ENCODE measurements at regions not wholly inside any gene's neighbourhood (a gene's known extent, or its start where the extent isn't known, plus 50 kb on each side); places are given as distances from the start of the nearest gene placed in this dataset.
"Not testable (repeated sequence)": the region's sequence is repeated elsewhere in the genome, so short reads cannot be mapped to it uniquely, and the experiment has no call there.

DNA sequence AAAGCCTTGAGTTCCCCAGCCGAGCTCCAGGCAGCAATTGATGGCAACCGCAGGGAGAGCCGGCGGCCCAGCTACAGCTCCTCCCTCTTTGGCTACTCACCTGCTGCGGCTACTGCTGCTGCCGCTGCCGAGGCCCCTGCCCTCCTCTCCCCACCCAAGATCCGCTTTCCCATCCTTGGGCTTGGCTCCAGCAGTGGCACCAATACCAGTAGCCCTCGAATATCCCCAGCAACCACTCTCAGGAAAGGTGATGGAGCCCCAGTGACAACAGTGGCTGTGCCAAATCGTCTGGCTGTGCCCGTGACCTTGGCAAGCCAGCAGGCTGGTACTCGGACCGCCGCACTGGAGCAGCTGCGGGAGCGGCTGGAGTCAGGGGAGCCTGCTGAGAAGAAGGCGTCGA lies 298.0 kb upstream of the ADGRL2 start:
- DNase-seq (ENCODE audit: low spot score in 2 of 2); H3K27ac Mint-ChIP-seq; ATAC-seq; H3K36me3 Mint-ChIP-seq; H3K9me3 Mint-ChIP-seq: not testable (repeated sequence)

DNA sequence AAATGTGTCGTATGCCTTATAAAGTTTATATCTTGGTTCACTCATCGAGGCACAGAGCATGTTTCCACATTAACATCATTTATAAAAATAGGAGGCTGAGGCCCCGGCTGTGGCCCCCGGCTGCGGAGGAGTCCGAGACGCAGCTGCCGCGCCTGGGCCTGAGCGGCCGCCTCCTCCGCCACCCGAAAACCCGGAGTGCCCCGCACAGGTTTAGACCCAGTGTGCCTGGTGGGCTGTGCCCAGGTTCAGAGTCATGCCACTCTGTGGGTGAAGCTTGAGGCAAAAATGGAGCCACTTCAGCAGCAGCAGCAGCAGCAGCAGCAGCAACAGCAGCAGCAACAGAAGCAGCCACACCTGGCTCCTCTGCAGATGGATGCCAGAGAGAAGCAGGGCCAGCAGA lies 299.2 kb upstream of the ADGRL2 start:
- peak; percentile 36 to 38 for ATAC-seq
- H3K9me3 Mint-ChIP-seq; DNase-seq (ENCODE audit: low spot score in 2 of 2); H3K27ac Mint-ChIP-seq; H3K36me3 Mint-ChIP-seq: not testable (repeated sequence)

DNA sequence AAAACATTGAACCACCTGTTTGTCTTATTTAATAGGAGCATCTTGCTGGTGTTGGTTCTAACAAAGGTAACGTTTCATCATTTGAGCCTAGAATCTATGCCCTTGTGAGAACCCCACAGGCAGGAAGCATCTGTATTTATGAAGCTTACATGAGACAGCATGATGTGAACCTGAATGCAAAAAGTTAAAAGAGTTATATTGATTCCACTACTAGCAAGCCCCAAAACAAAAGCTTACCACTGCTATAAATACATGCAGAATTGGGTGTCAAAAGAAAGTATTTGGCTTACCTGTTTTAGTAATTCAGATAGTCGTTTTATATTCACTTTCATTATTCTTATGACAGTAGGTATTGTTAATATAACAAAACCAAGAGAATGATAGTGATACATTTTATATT lies 301.2 kb upstream of the ADGRL2 start:
- Mint-ChIP-seq H3K36me3 (no peaks in the 10 kb centered on the region), H3K27ac (no peak overlapping the region), H3K9me3 (peaks cover 0 to 2% of the 10 kb centered on the region in 2 donors)
- no peak for ATAC-seq
- DNase-seq (ENCODE audit: low spot score in 2 of 2) = no peak

DNA sequence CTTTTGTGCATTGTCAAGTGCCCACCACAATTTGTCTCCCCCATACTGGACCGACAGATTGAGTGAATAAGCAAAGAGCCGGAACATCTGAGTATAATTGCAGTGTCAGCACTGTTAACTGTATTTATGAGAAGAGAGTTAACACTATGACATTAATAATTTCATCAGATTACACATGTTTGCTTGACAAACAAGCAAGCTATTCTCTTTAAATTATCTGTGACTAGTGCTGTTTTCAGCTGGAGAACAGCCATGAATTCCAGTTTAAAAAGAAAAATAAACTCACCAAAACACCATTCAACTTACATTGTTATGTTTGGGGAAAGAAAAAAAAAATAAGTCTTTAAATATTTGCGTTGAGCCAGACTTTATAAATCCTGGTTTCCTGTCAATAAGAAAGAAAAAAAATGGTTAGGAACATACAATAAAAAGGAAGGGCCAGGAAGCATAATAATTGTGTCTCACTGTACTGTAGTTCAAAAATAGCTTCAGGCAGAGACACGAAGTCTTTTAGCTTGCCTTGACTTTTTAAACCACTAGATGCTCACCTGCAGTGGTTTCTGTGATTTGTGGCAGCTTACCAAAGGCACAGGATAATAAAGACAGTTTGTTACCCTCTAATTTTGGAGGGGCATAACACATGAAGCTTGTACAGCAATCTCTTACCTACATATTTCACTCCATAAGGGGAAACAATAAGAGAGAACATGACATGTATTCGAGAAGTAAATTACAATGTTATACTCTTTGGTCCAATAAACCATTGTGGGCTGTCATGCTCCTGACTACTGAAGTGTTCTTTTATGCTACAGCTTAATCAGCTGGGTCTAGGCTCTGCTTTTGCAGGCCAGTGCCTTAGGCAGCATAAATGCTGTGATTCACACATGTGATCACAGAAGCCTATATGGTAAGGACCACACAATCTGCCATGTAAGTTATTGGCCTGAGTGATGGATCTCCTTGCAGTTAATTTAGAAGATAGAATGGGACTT lies 302.0 kb upstream of the ADGRL2 start:
- no peaks in the 10 kb centered on the region for H3K36me3 Mint-ChIP-seq
- H3K27ac Mint-ChIP-seq = no peak overlapping the region
- no peak for ATAC-seq
- DNase-seq (ENCODE audit: low spot score in 2 of 2) = no peak
- H3K9me3 Mint-ChIP-seq = peaks cover 0 to 3% of the 10 kb centered on the region in 2 donors

DNA sequence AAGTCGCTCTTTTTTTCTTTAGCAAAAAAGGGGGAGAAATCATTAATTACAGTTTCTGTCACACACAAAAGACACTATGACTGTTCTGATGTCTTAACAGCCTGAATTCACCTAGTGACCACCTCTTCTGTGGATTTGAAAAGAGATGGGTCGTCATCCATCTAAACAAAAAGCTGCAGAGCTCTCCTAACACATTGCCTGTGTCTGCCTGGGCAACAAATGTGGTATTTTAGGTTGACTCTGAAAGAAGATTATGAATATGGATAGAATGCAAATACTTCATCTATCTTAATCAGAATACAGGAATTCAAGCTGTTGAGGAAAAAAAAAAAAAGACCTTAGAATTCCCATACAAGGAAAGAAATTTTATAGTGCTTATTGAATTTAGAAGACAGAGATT lies 304.4 kb upstream of the ADGRL2 start:
- H3K27ac Mint-ChIP-seq = no peak overlapping the region
- H3K9me3 Mint-ChIP-seq = peaks cover 0 to 7% of the 10 kb centered on the region in 2 donors
- ATAC-seq = no peak
- no peak for DNase-seq (ENCODE audit: low spot score in 2 of 2)
- H3K36me3 Mint-ChIP-seq = no peaks in the 10 kb centered on the region

DNA sequence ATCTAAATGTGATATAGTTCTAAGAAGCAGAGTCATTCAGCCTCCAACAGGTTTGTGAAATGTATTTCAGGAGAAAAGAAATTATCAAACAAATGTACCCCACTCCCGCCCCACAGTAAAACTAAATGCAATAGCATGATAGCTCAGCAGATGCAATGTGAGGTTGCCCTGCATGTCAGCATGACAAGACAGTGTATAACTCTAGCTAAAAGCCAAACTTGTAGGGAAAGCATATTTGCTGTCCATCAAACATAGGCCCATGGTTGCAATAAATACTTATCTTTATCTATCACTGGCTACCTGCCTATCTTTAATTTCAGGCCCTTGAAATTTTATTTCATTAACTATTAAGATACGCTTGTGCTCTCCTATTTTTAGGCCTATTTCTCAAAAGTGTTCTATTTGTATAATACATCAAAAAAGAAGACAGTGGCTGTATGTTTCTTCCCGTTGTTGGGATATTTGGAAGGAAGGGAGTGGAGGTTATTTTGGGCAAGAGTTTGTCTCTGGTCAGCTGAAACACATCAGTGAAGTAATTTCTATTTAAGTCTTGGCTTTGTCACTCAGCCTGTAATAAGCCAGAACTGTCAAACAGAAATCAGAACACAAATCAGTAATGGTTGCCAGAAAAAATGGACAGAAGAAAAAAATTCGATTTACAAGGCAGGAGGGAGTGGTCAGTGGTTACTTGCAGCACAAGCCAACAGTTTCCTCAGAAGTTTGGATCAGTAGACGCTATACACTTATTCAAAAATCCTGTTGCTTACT lies 307.4 kb upstream of the ADGRL2 start:
- no peak overlapping the region for H3K27ac Mint-ChIP-seq
- peaks cover 5 to 16% of the 10 kb centered on the region in 2 donors for H3K9me3 Mint-ChIP-seq
- no peak for DNase-seq (ENCODE audit: low spot score in 2 of 2)
- no peaks in the 10 kb centered on the region for H3K36me3 Mint-ChIP-seq
- ATAC-seq = no peak

DNA sequence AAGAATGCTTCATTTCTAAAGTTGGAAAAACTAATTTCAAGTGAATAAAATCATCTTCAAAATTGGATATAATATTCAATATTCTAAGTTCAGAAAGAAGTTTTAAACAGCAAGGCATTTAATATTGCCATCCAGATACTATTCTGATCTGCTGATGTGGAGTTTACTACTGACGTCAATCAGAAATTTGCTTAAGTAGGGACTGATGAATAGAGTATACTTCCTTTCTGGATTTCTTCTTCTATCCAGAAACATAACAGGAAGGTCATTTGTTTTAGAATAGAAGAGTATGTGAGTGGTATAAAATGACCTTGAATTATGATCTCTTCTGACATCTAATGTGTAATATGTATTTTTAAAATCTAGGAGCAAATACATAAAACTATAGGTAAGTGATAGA lies 308.1 kb upstream of the ADGRL2 start:
- DNase-seq (ENCODE audit: low spot score in 2 of 2) (no peak), ATAC-seq (no peak)
- H3K36me3 Mint-ChIP-seq = no peaks in the 10 kb centered on the region
- peaks cover 9 to 16% of the 10 kb centered on the region in 2 donors for H3K9me3 Mint-ChIP-seq
- H3K27ac Mint-ChIP-seq = no peak overlapping the region

DNA sequence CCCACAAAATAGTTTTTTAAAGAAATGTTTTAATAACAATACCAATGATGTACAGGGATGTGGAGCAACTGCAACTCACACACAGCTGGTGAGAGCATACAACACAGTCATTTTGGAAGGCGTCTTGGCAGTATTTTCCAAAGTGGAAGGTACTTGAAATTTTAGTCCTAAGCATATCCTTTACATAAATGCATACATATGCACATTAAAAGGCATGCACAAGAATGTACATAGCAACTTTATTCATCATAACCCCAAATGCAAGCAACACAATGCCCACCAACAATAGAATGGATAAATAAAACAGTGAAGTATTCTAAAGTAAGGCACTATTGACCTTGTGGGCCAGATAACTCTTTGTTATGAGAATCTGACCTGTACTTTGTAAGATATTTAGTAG lies 310.1 kb upstream of the ADGRL2 start:
- no peaks in the 10 kb centered on the region for H3K36me3 Mint-ChIP-seq
- ATAC-seq = no peak
- H3K9me3 Mint-ChIP-seq = peaks cover 9 to 16% of the 10 kb centered on the region in 2 donors
- no peak for DNase-seq (ENCODE audit: low spot score in 2 of 2)
- H3K27ac Mint-ChIP-seq = no peak overlapping the region

DNA sequence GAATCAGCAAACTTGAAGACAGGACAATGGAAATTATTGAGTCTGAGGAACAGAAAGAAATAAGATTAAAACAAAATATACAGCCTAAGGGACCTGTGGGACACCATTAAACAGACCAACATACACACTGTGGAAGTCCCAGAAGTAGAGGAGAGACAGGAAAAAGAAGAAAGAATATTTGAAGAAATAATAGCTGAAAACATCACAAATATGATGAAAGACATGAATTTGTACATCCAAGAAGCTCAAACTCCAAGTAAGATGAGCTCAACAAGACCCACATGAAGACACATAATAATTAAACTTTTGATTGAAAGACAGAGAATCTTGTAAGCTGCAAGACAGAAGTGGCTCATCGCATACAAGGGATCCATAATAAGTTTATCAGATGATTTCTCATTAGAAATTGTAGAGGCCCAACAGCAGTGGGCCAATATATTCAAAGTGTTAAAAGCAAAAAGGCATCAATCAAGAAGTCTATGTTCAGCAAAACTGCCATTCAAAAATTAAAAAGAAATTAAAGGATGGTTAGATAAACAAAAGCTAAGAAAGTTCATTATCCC lies 311.3 kb upstream of the ADGRL2 start:
- no peak for ATAC-seq
- Mint-ChIP-seq H3K9me3 (peaks cover 9 to 14% of the 10 kb centered on the region in 2 donors), H3K27ac (no peak overlapping the region), H3K36me3 (no peaks in the 10 kb centered on the region)
- DNase-seq (ENCODE audit: low spot score in 2 of 2) = no peak

DNA sequence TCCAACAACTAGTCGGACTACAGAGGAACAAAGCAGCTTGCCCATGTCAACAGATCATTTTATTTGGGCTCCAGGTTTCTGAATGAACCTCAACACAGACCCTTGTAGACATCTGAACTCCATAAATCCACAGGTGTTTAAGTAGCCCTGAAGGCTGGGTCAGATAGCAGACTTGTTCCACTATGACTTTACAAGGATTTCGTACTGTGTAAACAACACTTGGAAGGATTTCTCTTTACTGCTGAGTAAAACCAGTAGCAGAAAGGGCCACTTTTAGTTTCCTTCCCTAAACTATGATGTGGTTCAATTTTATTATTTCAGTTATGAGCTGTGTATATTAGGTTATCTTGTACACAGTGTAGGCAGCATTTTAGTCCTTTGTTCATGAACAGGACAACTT lies 316.4 kb upstream of the ADGRL2 start:
- Mint-ChIP-seq H3K27ac (no peak overlapping the region), H3K9me3 (peaks cover 9 to 10% of the 10 kb centered on the region in 2 donors), H3K36me3 (no peaks in the 10 kb centered on the region)
- DNase-seq (ENCODE audit: low spot score in 2 of 2) (no peak), ATAC-seq (no peak)

DNA sequence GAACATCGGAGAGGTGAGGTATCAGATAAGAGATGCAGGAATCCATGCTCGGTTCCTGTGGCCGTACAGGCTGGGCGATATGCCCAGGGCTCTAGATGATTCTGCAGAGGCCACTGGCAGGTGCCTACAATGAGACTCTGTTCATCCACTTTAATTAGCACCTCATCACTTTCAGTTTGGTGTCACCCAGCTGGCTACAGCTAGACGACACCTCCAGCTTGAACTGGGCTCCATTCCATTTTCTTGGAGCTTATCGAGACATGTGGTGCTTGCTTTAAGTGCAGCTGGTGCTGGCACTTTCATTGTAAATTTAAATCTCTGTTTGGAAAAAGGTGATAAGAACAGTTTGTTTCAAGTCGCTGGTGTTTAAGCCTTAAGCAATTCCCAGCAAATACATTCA lies 322.5 kb upstream of the ADGRL2 start:
- H3K27ac Mint-ChIP-seq = no peak overlapping the region
- no peak for ATAC-seq
- H3K9me3 Mint-ChIP-seq = peaks cover 0 to 7% of the 10 kb centered on the region in 2 donors
- no peak for DNase-seq (ENCODE audit: low spot score in 2 of 2)
- H3K36me3 Mint-ChIP-seq = no peaks in the 10 kb centered on the region

DNA sequence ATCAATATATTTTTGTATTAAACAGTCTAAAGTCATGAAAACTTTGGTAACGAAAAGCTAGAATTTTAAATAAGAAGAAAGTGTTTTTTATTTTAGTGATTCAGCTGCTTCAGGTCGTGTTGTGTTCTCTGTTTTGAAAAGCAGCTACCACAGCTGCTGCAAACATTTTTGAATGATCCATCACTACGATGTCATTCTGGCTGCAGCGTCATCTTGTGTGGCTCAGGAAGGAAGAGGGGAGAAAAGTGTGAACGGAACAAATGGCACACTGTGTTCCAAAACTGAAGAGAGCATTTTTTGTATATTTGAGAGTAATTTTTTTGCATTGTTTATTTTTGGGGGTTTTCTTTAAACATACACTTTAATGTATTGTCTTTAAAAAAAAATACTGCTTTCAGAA lies 323.0 kb upstream of the ADGRL2 start:
- ATAC-seq (no peak), DNase-seq (ENCODE audit: low spot score in 2 of 2) (no peak)
- Mint-ChIP-seq H3K36me3 (no peaks in the 10 kb centered on the region), H3K9me3 (peaks cover 0 to 7% of the 10 kb centered on the region in 2 donors), H3K27ac (no peak overlapping the region)

DNA sequence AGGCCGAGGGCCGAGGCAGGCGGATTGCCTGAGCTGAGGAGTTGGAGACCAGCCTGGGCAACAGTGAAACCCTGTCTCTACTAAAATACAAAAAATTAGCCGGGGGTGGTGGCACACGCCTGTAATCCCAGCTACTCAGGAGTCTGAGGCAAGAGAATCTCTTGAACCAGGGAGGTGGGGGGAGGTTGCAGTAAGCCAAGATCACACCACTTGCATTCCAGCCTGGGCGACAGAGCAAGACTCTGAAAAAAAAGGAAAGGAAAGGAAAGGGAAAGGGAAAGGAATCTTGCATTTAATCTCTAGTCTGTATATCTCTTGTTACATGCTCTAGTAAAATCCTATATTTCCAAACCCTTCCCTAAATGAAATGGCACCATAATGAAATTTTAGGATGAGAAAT lies 328.3 kb upstream of the ADGRL2 start:
- no peaks in the 10 kb centered on the region for H3K36me3 Mint-ChIP-seq
- H3K27ac Mint-ChIP-seq = peak overlapping the region in 1 of 2 donors; percentile 15
- ATAC-seq (no peak), DNase-seq (ENCODE audit: low spot score in 2 of 2) (no peak)
- no peaks in the 10 kb centered on the region for H3K9me3 Mint-ChIP-seq

DNA sequence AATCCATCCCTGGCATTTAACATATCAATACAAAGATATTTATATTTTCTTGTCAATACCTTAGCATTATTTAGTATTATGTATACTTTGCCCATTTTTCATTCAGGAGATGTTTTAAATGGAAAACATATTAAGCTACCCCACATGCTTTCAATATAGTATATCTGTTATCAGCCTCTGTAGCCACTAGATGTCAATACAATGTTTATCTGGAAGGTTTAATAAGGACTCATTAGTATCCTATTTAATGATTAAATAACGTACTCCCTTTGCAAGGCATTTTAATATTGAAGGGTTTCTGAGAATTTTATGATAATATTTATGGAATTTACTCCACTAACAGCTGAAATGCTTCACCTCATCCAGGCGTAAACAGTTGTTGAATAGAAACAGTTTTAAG lies 329.5 kb upstream of the ADGRL2 start:
- DNase-seq (ENCODE audit: low spot score in 2 of 2) = no peak

DNA sequence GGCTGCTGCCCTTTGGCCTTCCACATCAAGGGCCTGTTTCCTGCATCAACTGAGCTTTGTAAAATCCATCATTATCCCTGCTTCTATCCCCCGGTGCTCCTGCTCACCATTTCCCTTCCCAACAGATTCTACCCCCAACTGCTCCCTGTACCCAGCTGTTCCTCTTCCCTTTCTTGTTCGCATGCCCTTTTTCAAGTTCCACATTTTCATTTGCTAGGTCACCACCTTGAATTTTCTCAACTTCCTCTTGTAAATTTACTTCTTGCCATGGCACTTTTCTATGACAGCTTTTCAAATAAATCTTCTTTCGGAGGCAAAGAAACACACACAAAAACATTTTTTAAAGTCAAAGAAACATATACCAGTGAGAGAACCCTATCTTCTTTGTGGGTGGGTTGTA lies 330.5 kb upstream of the ADGRL2 start:
- H3K27ac Mint-ChIP-seq = no peak overlapping the region
- ATAC-seq = no peak
- H3K36me3 Mint-ChIP-seq = no peaks in the 10 kb centered on the region
- H3K9me3 Mint-ChIP-seq = no peaks in the 10 kb centered on the region
- DNase-seq (ENCODE audit: low spot score in 2 of 2) = no peak

More for the DNA sequence above, 329.5 kb upstream of the ADGRL2 start:
- no peak for ATAC-seq
- H3K36me3 Mint-ChIP-seq = no peaks in the 10 kb centered on the region
- no peak overlapping the region for H3K27ac Mint-ChIP-seq
- H3K9me3 Mint-ChIP-seq = no peaks in the 10 kb centered on the region

DNA sequence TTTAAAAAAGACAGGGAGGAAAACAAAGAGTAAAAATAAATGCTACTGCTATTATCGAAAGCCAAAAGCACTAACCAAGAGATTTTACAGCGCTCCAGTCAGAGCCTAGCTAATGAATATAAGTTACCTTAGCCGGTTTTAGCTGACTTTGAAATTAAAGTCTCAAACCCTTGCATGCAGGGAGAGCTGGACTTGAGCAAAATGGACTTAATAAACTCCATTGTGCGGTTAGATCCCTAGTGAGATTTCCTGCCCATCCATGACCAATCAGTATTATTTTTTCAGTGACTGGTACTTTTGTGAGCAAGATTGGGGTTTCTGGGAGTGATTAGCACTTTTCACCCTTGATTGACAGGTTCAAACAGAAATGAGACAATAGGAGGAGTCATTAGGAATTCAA lies 333.4 kb upstream of the ADGRL2 start:
- peaks cover 0 to 10% of the 10 kb centered on the region in 2 donors for H3K9me3 Mint-ChIP-seq
- no peak for ATAC-seq

DNA sequence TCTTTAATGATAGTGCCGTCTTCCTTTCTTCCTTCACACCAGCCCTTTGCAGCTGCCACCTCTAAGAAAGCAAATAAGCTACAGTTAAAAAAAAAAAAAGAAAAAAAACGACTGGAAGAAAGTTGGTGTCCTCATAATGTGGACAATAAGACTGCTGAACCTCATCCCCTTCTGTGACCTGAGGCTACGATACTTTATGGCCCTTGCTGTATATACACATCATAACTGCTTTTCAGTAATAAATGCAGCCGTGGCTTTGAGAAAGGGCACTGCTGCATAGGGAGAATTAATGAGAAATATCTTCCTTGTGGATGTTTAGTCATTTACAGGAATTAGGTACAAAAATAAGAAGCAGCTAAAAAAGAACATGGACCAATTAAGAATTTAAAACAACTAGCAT lies 333.8 kb upstream of the ADGRL2 start:
- Mint-ChIP-seq H3K9me3 (peaks cover 0 to 10% of the 10 kb centered on the region in 2 donors), H3K27ac (no peak overlapping the region), H3K36me3 (peaks cover 0 to 6% of the 10 kb centered on the region in 2 donors)
- ATAC-seq (no peak), DNase-seq (ENCODE audit: low spot score in 2 of 2) (no peak)

More for the DNA sequence above, 333.4 kb upstream of the ADGRL2 start:
- Mint-ChIP-seq H3K27ac (no peak overlapping the region), H3K36me3 (peaks cover 0 to 6% of the 10 kb centered on the region in 2 donors)
- no peak for DNase-seq (ENCODE audit: low spot score in 2 of 2)

All from activated naive CD4-positive, alpha-beta T cell treated with anti-CD3 and anti-CD28 coated beads, Interleukin-2, amount 50 U/mL, for 72 hours (primary cell).